ENCODE measurements at regions not wholly inside any gene's neighbourhood (a gene's known extent, or its start where the extent isn't known, plus 50 kb on each side); places are given as distances from the start of the nearest gene placed in this dataset.
A peak's percentile ranks its signal among the peaks of the same experiment; 100 is the strongest.

- DNase-seq = no peak
- in situ Hi-C loops (cut with HindIII; ENCODE audit: low pct_ligation_motif_present, low pct_unique_long_range_greater_than_20kb, low sequenced_read_pairs) = no loop called here
These were observed 171.9 kb upstream of the CSF3R start for GRCh38 chr1:36654586-36654985.

DNA sequence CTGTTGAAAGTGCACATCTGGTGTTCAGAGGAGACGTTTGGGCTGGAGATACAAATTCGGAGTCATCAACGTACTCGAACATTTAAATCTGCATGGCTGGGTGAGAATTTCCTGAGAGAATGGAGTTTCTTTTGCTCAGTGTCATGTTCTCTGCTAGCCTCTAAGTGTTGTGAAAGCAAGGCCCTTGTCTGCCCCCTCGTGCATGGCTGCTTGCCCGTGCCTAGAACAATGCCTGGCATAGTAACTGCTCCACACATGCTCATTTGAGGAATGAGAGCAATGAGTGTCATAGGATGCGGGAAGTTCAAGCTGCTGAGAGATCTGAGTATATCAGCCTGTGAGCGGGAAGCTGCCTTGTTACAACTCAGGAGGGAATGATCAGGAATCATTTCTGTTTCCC lies 171.1 kb upstream of the CSF3R start:
- in situ Hi-C loops (cut with HindIII; ENCODE audit: low pct_ligation_motif_present, low pct_unique_long_range_greater_than_20kb, low sequenced_read_pairs) = no loop called here
- no peak for DNase-seq

DNA sequence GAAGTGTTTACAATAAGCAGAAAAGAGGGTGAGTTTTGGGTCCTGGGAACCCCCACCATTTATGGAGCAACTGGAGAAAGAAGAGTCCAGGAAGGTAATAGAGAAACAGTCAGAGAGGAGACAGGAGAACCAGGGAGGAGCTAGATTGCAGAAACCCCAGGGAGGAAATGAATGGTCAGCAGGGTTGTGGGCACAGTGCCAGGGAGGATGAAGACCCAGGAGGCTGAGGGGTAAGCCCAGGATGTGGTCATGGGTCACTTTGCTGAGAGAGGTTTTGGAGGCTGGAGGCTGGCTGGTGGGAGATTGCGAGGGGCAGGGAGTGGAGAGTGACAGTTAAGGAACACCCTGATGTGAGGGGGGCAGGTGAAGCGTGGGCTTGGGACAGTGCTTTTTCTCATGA lies 169.9 kb upstream of the CSF3R start:
- DNase-seq = no peak
- in situ Hi-C loops (cut with HindIII; ENCODE audit: low pct_ligation_motif_present, low pct_unique_long_range_greater_than_20kb, low sequenced_read_pairs) = no loop called here

DNA sequence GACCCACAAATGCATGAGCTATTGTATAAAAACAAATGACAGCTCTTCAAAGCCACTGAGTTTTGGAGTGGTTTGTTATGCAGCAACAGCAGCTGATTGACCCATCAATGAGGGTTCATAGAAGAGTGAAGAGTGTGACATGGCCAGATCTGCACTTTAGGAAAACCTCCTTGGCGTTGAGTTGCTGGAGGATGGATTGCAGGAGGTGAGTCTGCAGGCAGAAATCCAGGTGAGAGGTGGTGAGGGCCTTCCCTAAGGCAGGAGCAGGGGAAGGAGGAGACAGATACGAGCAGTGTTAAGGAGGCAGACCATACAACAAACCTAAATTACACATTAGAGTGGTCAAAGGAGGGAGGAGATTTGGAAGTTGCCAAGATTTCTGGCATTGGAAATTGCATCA lies 169.3 kb upstream of the CSF3R start:
- DNase-seq = no peak
- in situ Hi-C loops (cut with HindIII; ENCODE audit: low pct_ligation_motif_present, low pct_unique_long_range_greater_than_20kb, low sequenced_read_pairs) = no loop called here

DNA sequence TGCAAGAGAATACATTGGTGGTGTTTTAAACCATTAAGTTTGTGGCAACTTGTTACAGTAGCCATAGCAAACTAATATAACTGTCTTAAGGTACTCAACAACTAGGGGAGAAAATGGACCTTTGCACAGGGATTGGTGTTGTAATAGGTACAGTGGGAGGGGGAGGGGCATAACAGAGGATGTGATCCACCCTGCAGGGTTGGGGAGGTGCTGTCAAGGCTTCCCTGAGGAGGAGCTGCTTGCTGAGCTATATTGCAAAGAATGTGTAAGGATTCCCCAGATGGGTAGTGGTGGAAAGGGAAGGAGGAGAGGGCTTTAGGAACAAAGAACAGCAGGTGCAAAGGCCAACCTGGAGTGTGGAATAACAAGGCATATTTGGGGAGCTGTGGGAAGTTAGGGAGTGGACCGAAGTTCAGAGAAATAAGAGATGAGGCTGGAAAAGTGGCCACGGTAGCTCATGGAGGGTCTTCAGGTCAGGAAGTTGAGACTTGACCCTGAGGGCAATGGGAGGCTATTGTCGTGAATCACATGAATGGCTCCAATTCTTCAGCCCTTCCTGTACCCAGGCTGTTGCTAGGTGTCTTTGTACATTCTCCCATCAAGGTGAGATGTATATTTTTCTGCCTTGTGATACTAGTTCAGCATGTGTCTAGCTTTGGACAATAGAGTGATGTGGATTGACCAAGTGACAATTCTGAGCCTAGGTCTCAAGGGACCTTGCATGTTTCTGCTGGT lies 168.6 kb upstream of the CSF3R start:
- no peak for DNase-seq
- in situ Hi-C loops (cut with HindIII; ENCODE audit: low pct_ligation_motif_present, low pct_unique_long_range_greater_than_20kb, low sequenced_read_pairs) = no loop called here

- in situ Hi-C loops (cut with HindIII; ENCODE audit: low pct_ligation_motif_present, low pct_unique_long_range_greater_than_20kb, low sequenced_read_pairs) = no loop called here
- peak; percentile 45 for DNase-seq
These were observed 167.7 kb upstream of the CSF3R start for GRCh38 chr1:36650200-36651065.

DNA sequence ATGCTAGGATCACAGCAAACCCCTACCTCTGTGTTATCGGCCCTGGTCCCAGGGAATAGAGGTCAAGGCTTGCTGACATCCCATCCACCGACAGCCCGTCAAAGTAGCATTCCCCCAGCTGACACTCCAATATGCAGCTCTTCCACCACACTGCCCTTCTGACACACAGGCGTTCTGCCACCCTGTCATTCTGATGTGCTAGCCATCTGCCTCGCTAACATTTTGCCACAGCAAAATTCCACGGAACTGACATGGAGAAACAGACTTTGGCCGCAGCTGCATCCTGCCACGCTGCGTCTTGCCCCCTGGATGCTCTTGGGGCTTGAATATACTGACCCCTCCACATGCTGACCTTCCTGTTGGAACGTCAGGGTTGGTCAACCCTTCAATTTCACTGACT lies 163.2 kb upstream of the CSF3R start:
- no peak for DNase-seq
- in situ Hi-C loops (cut with HindIII; ENCODE audit: low pct_ligation_motif_present, low pct_unique_long_range_greater_than_20kb, low sequenced_read_pairs) = no loop called here

DNA sequence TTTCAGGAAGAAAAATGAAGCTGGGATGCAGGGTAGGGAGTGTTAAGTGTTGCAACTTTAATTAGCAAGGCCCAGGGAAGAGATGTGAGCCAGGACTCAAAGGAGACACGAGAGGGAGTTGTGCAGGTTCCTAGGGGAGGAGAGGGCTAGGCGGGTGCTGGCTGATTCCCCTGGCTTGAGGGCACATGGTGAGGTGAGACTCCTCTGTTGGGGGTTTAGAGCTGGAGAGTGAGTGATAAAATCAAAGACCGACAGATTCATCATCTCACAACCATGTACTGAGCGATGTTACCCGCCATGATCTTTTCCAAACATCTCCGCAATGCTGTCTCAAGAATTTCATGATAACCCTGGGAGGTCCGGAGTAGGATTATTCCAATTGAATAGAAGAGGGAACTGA lies 161.8 kb upstream of the CSF3R start:
- DNase-seq = no peak
- in situ Hi-C loops (cut with HindIII; ENCODE audit: low pct_ligation_motif_present, low pct_unique_long_range_greater_than_20kb, low sequenced_read_pairs) = no loop called here

DNA sequence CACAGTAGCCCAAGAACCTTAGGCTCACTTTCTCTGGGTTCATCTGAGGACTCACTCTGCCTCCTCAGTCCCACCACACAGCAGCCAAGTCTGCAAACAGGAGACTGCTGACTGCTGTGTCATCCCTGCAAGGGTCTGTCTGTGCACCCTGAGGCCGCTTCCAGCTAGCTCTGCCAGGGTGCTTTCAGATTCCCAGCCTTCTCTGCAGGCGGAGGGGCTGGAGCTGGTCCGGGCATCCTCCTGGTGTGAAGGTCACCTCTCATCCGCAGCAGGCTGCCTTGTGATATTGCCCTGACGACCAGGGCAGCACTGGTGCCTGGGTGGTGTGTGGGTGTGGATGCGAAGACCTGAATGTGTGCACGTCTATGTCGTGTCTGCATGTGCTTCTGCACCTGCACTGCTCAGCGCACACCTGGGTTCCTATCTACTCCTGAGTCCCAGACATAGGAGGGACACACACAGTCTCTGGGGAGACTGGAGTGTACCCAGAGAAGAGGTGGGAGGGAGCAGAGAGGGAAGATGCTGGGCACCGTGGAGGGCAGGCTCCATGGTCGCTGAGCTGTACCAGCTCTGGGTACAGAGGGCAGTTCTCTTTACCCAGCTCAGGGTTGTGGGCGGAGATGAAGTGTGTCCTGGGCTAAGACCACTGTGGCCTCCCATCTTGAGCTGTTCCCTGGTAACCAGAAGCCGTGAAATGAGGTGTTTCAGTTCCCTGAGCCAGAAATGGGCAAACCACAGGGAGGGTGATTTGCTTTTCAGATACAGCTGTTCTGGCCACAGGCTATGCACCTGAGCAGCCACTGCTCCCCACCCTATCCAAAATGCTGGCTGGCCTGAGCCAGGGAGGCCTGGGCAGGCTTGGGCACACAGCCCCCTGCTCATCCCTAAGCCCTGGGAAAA lies 160.9 kb upstream of the CSF3R start:
- no peak for DNase-seq

DNA sequence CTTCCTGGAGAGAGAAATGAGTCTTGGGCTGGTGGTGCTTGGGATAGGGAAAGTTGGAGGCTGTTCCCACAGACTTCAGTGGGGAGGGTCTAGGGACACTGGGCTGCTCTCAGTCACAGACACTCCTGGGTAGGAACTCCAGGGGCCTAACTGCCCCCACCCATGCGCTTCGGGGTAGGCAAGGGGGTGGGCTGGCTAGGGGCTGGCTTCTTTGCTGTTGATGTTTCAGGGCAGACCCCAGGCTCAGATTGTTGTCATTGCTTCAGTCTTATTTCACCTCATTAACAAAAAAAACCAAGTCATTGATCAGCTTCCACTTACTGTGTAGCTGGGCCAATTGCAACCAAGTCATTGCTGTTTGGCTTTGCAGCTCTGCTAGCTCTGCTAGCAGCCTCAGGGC lies 160.1 kb upstream of the CSF3R start:
- in situ Hi-C loops (cut with HindIII; ENCODE audit: low pct_ligation_motif_present, low pct_unique_long_range_greater_than_20kb, low sequenced_read_pairs) = no loop called here

More for the DNA sequence above, 160.9 kb upstream of the CSF3R start:
- in situ Hi-C loops (cut with HindIII; ENCODE audit: low pct_ligation_motif_present, low pct_unique_long_range_greater_than_20kb, low sequenced_read_pairs) = no loop called here

DNA sequence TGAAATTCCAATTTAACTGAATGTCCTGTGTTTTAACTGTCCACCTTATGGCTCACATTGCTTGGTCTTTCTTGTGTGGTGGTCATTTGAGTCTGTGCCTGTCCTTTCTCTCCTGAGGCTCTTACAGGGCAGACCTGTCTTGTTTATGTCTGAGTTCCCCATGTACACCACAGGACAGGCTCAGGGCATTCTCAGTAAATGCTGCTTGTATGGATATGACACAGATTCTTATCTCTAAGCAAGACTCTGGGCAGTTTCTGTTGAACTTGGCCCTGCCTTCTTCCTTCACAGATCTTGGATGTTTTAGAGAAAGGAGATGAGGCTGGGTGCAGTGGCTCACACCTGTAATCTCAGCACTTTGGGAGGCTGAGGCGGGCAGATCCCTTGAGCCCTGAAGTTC lies 159.1 kb upstream of the CSF3R start:
- DNase-seq = no peak
- in situ Hi-C loops (cut with HindIII; ENCODE audit: low pct_ligation_motif_present, low pct_unique_long_range_greater_than_20kb, low sequenced_read_pairs) = no loop called here

More for the DNA sequence above, 160.1 kb upstream of the CSF3R start:
- DNase-seq = no peak

GRCh38 chr1:36639461-36639860 lies 156.7 kb upstream of the CSF3R start:
- no peak for DNase-seq

DNA sequence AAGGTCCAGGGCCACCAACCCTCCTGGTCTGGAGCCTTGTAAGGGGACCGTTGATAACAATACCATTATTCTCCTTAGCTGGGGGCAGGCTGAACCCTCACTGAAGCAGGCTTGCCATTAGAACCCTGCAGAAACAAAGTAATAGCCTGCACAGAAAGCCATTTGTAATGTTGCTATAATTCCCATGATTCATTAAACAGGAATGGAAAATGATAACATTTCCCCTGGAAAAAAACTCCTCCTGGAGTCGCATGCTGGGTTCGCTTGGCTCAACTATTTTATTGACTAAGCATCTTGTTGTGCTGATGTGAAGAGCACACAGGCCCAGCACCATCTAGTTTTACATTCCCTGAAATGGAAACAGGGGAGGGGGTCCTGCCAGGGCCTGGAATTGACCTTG lies 155.6 kb upstream of the CSF3R start:
- in situ Hi-C loops (cut with HindIII; ENCODE audit: low pct_ligation_motif_present, low pct_unique_long_range_greater_than_20kb, low sequenced_read_pairs) = no loop called here
- DNase-seq = no peak

More at GRCh38 chr1:36639461-36639860, 156.7 kb upstream of the CSF3R start:
- in situ Hi-C loops (cut with HindIII; ENCODE audit: low pct_ligation_motif_present, low pct_unique_long_range_greater_than_20kb, low sequenced_read_pairs) = no loop called here

- no peak for DNase-seq
- in situ Hi-C loops (cut with HindIII; ENCODE audit: low pct_ligation_motif_present, low pct_unique_long_range_greater_than_20kb, low sequenced_read_pairs) = no loop called here
These were observed 153.5 kb upstream of the CSF3R start for GRCh38 chr1:36636206-36636605.

- in situ Hi-C loops (cut with HindIII; ENCODE audit: low pct_ligation_motif_present, low pct_unique_long_range_greater_than_20kb, low sequenced_read_pairs) = no loop called here
- DNase-seq = no peak
These were observed 152.6 kb upstream of the CSF3R start for GRCh38 chr1:36635284-36635683.

DNA sequence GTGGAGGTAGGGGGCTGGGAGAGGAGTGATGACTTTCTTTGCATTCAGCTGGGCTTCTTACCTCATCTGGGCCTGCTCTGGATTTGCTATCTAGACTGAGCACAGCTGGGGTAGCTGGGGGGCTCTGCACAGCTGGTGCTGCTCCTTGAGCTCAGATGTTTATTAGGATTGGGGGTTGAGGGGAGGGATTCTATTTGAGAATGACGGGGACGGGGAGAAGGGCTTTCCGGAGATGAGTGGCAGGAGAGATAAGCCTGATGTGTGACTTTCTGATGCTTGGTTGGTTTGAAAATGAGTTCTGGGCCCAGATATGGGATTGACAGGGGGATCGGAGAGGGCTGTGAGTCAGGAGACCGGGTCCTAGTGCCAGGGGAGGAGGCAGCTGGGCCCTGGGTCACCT lies 146.1 kb upstream of the CSF3R start:
- in situ Hi-C loops (cut with HindIII; ENCODE audit: low pct_ligation_motif_present, low pct_unique_long_range_greater_than_20kb, low sequenced_read_pairs) = no loop called here
- no peak for DNase-seq

GRCh38 chr1:36626435-36626834 lies 143.7 kb upstream of the CSF3R start:
- in situ Hi-C loops (cut with HindIII; ENCODE audit: low pct_ligation_motif_present, low pct_unique_long_range_greater_than_20kb, low sequenced_read_pairs) = no loop called here
- no peak for DNase-seq

GRCh38 chr1:36625935-36626310 lies 143.2 kb upstream of the CSF3R start:
- in situ Hi-C loops (cut with HindIII; ENCODE audit: low pct_ligation_motif_present, low pct_unique_long_range_greater_than_20kb, low sequenced_read_pairs) = no loop called here

More at GRCh38 chr1:36625935-36626310, 143.2 kb upstream of the CSF3R start:
- DNase-seq = no peak
